GM20000 (cell line): ENCODE measurements at regions not wholly inside any gene's neighbourhood (a gene's known extent, or its start where the extent isn't known, plus 50 kb on each side); places are given as distances from the start of the nearest gene placed in this dataset.

Experiments
- DNase-seq: peaks from one replicate; pipeline ENCODE4 v3.0.0; 2012; ENCODE audit warnings: low spot score
- CTCF ChIP-seq: IDR thresholded peaks from 2 replicates; pipeline ENCODE4 v1.5.1; 2012; ENCODE audit warnings: mild to moderate bottlenecking, control low read depth; ENCODE audit errors: extremely low read depth, missing control alignments

- no peak for DNase-seq
- TF ChIP-seq CTCF, result no peak
Measured at GRCh38 chr5:125837866-125838265, 585.3 kb upstream of the GRAMD2B start.

DNA sequence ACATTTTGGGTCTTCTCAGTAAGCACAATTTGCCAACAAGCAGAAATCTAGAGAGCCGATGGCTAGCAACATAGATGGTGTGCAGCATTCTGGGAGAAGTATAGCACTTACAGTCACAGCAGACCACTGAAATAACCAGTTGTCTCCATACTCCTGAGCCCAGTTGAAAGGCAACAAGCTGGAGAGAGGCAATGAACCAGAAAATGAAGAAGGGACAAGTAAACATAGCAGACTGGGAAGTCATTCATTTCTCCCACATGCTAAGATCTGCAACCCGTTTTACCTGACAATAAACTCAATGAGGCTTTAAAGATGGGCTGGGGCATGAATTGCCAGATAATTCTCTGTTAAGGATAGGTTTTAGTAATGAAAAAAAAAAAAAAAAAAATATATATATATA, 575.6 kb upstream of the GRAMD2B start:
- no peak for TF ChIP-seq CTCF
- DNase-seq, result no peak

- no peak for DNase-seq
- TF ChIP-seq CTCF, result no peak
Measured at GRCh38 chr5:125848751-125849150, 574.5 kb upstream of the GRAMD2B start.

DNA sequence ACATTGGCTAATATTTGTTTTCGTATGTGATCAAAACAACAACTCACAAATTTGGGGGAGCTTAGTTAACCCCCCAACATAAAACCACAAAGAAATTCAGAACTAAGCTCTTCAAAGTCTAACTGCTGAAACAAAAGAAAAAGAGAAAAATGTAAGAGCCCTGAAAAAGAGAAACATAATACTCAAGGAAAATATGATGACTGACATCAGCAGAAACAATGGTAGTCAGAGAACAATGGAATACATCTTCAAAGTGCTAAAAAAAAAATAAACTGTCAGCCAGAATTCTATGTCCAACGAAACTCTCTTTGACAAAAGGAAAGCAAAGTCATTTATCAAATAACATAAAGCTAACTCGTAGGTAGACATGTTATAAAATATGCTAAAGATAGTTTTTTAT, 566.3 kb upstream of the GRAMD2B start:
- no peak for TF ChIP-seq CTCF
- DNase-seq, result no peak

GRCh38 chr5:125863579-125863978, 559.6 kb upstream of the GRAMD2B start:
- DNase-seq, result no peak
- no peak for TF ChIP-seq CTCF

DNA sequence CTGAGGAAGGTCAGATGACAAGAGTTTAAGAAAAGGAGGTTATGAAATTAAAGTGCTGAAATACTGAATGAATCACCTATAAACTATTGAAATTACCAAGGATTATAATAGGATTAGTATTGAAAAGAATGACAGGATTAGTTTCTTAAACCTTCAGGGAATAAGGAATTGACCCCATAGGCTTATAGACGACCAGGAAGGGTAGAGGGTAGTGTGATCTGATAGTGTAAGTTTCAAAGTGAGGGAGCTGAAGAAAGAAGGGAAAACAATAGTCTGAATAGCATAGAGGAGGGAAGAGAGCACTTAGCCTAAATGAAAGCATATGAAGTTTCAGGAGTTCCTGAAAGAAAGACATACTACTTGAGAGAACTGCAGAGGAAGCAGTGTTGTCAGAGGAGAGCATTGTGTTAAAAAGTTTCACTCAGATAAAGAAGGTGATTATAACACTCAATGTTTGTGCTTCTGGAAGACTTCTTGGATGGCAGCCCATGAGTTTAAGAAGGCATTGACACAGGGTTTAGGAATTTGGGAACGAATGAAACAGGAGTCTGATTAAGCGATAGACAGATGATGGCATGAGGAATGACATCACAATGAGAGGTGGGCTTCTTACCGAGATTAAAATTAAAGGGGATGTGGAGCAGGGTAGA, 557.9 kb upstream of the GRAMD2B start:
- no peak for DNase-seq
- no peak for TF ChIP-seq CTCF

DNA sequence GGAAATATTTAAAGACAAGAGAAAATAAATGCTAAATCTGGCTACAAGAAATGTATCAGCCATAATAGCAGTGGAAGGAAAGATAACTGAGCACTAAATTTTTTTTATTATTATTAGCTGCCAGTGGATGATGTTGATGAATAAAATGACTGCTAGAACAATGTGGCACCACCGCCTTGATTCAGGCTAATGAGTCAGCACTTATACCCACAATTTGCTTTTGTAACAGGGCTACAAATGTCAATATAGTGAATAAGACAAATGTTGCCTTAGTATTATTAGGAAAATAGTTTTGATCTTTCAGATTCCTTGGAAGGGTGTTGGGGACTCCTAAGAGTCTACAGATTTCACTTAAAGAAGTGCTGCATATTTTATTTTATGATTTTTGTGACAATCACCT, 555.2 kb upstream of the GRAMD2B start:
- TF ChIP-seq CTCF, result no peak
- DNase-seq, result no peak
